ENCODE measurements at regions not wholly inside any gene's neighbourhood (a gene's known extent, or its start where the extent isn't known, plus 50 kb on each side); places are given as distances from the start of the nearest gene placed in this dataset.

GRCh38 chr7:118771672-118772071 is 547.2 kb downstream of the ANKRD7 start:
- H3K27ac Mint-ChIP-seq (ENCODE audit: unreplicated experiment): no peak overlapping the region
- H3K9me3 Mint-ChIP-seq (ENCODE audit: unreplicated experiment): no peaks in the 10 kb centered on the region
- no peak for TF ChIP-seq CTCF (IDR thresholded peaks at IDR 0.05; ENCODE audit: unreplicated experiment)
- DNase-seq (ENCODE audit: low spot score): no peak
- no peaks in the 10 kb centered on the region for H3K4me1 Mint-ChIP-seq (ENCODE audit: unreplicated experiment)
- no peaks in the 10 kb centered on the region for H3K36me3 Mint-ChIP-seq (ENCODE audit: low read depth, unreplicated experiment)
- H3K27me3 Mint-ChIP-seq (ENCODE audit: unreplicated experiment): no peaks in the 10 kb centered on the region
- no peak overlapping the region for H3K4me3 Mint-ChIP-seq (ENCODE audit: unreplicated experiment)

GRCh38 chr7:118777308-118777707 is 552.8 kb downstream of the ANKRD7 start:
- DNase-seq (ENCODE audit: low spot score): no peak
- no peak overlapping the region for H3K27ac Mint-ChIP-seq (ENCODE audit: unreplicated experiment)
- no peaks in the 10 kb centered on the region for H3K27me3 Mint-ChIP-seq (ENCODE audit: unreplicated experiment)
- no peaks in the 10 kb centered on the region for H3K36me3 Mint-ChIP-seq (ENCODE audit: low read depth, unreplicated experiment)
- no peaks in the 10 kb centered on the region for H3K9me3 Mint-ChIP-seq (ENCODE audit: unreplicated experiment)
- no peak for TF ChIP-seq CTCF (IDR thresholded peaks at IDR 0.05; ENCODE audit: unreplicated experiment)
- H3K4me1 Mint-ChIP-seq (ENCODE audit: unreplicated experiment): no peaks in the 10 kb centered on the region
- H3K4me3 Mint-ChIP-seq (ENCODE audit: unreplicated experiment): no peak overlapping the region

- no peak for DNase-seq (ENCODE audit: low spot score)
- Mint-ChIP-seq H3K4me3 (ENCODE audit: unreplicated experiment) (no peak overlapping the region), H3K27ac (ENCODE audit: unreplicated experiment) (no peak overlapping the region), H3K9me3 (ENCODE audit: unreplicated experiment) (no peaks in the 10 kb centered on the region), H3K36me3 (ENCODE audit: low read depth, unreplicated experiment) (no peaks in the 10 kb centered on the region), H3K4me1 (ENCODE audit: unreplicated experiment) (no peaks in the 10 kb centered on the region), H3K27me3 (ENCODE audit: unreplicated experiment) (no peaks in the 10 kb centered on the region)
- TF ChIP-seq CTCF (IDR thresholded peaks at IDR 0.05; ENCODE audit: unreplicated experiment): no peak
Observed at GRCh38 chr7:118792682-118793081, 568.2 kb downstream of the ANKRD7 start.

GRCh38 chr7:118793582-118793981 is 569.1 kb downstream of the ANKRD7 start:
- Mint-ChIP-seq H3K4me1 (ENCODE audit: unreplicated experiment) (no peaks in the 10 kb centered on the region), H3K9me3 (ENCODE audit: unreplicated experiment) (no peaks in the 10 kb centered on the region), H3K4me3 (ENCODE audit: unreplicated experiment) (no peak overlapping the region), H3K36me3 (ENCODE audit: low read depth, unreplicated experiment) (no peaks in the 10 kb centered on the region), H3K27me3 (ENCODE audit: unreplicated experiment) (no peaks in the 10 kb centered on the region), H3K27ac (ENCODE audit: unreplicated experiment) (no peak overlapping the region)
- no peak for DNase-seq (ENCODE audit: low spot score)
- TF ChIP-seq CTCF (IDR thresholded peaks at IDR 0.05; ENCODE audit: unreplicated experiment): no peak

- TF ChIP-seq CTCF (IDR thresholded peaks at IDR 0.05; ENCODE audit: unreplicated experiment): no peak
- Mint-ChIP-seq H3K4me1 (ENCODE audit: unreplicated experiment) (no peaks in the 10 kb centered on the region), H3K4me3 (ENCODE audit: unreplicated experiment) (no peak overlapping the region), H3K27me3 (ENCODE audit: unreplicated experiment) (no peaks in the 10 kb centered on the region), H3K36me3 (ENCODE audit: low read depth, unreplicated experiment) (no peaks in the 10 kb centered on the region), H3K27ac (ENCODE audit: unreplicated experiment) (no peak overlapping the region), H3K9me3 (ENCODE audit: unreplicated experiment) (no peaks in the 10 kb centered on the region)
- DNase-seq (ENCODE audit: low spot score): no peak
Observed at GRCh38 chr7:118794419-118794818, 569.9 kb downstream of the ANKRD7 start.
